Esophagus squamous epithelium (tissue), 4 donors: ENCODE measurements at regions not wholly inside any gene's neighbourhood (a gene's known extent, or its start where the extent isn't known, plus 50 kb on each side); places are given as distances from the start of the nearest gene placed in this dataset.

Experiments used
- POLR2A ChIP-seq, 4 donors: fragments of 450-650 bp; IDR thresholded peaks; one replicate each; pipeline ENCODE4 v1.6.1; 2017; ENCODE audit warnings: antibody characterized with exemption in 4 of 4, mild to moderate bottlenecking in 4 of 4, moderate library complexity in 3 of 4
- TF ChIP-seq, protein P1 (sequence below), 6 experiments: fragments of 450-650 bp in 4 of 6; fragments of 200-600 bp in 2 of 6; sonication (generic) in 2 of 6; IDR thresholded peaks; one replicate each; pipeline ENCODE4 v1.5.1; 2016 to 2019; ENCODE audit warnings: antibody characterized with exemption in 6 of 6, mild to moderate bottlenecking in 4 of 6, moderate library complexity in 4 of 6

DNA sequence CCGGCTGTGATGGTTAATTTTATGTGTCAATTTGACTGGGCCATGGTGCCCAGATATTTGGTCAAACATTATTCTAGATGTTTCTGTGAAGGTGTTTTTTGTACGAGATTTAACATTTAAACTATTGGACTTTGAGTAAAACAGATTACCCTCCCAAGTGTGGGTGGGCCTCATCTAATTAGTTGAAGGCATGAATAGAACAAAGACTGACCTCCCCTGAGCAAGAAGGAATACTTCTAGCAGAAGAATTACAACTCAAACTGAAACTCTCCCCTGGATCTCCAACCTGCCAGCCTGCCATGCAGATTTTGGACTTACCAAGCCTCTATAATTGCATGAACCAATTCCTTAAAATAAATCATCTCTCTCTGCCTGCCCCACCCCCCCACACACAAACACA, 132.5 kb downstream of the DHX15 start:
- TF ChIP-seq, protein P1, sequence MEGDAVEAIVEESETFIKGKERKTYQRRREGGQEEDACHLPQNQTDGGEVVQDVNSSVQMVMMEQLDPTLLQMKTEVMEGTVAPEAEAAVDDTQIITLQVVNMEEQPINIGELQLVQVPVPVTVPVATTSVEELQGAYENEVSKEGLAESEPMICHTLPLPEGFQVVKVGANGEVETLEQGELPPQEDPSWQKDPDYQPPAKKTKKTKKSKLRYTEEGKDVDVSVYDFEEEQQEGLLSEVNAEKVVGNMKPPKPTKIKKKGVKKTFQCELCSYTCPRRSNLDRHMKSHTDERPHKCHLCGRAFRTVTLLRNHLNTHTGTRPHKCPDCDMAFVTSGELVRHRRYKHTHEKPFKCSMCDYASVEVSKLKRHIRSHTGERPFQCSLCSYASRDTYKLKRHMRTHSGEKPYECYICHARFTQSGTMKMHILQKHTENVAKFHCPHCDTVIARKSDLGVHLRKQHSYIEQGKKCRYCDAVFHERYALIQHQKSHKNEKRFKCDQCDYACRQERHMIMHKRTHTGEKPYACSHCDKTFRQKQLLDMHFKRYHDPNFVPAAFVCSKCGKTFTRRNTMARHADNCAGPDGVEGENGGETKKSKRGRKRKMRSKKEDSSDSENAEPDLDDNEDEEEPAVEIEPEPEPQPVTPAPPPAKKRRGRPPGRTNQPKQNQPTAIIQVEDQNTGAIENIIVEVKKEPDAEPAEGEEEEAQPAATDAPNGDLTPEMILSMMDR (IDR thresholded peaks at IDR 0.05), result no peak
- TF ChIP-seq POLR2A (IDR thresholded peaks at IDR 0.05), result no peak
